ENCODE measurements at regions not wholly inside any gene's neighbourhood (a gene's known extent, or its start where the extent isn't known, plus 50 kb on each side); places are given as distances from the start of the nearest gene placed in this dataset.

DNA sequence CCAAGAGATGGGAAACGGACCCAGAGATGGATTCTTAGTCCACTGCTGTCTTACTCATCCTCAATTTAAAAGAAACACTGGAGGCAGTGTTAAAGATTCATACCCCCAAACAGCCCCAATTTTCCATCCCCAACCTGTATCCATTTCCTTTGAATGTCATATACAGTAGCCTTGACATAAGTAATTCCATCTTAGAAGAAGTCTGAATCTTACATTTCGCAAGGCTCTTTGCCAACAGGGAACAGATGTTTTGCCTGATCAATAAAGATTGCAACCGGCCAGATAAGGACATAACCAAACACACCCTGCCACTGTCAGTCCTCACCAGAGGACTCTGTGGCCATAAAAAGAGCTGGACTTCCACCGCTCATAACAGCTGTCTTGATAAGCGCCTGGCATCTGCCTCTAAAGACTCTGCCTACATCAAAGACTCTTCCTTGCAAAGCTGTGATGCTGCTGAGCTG lies 59.0 kb upstream of the MED9 start (continued):
- TF ChIP-seq, protein P1, sequence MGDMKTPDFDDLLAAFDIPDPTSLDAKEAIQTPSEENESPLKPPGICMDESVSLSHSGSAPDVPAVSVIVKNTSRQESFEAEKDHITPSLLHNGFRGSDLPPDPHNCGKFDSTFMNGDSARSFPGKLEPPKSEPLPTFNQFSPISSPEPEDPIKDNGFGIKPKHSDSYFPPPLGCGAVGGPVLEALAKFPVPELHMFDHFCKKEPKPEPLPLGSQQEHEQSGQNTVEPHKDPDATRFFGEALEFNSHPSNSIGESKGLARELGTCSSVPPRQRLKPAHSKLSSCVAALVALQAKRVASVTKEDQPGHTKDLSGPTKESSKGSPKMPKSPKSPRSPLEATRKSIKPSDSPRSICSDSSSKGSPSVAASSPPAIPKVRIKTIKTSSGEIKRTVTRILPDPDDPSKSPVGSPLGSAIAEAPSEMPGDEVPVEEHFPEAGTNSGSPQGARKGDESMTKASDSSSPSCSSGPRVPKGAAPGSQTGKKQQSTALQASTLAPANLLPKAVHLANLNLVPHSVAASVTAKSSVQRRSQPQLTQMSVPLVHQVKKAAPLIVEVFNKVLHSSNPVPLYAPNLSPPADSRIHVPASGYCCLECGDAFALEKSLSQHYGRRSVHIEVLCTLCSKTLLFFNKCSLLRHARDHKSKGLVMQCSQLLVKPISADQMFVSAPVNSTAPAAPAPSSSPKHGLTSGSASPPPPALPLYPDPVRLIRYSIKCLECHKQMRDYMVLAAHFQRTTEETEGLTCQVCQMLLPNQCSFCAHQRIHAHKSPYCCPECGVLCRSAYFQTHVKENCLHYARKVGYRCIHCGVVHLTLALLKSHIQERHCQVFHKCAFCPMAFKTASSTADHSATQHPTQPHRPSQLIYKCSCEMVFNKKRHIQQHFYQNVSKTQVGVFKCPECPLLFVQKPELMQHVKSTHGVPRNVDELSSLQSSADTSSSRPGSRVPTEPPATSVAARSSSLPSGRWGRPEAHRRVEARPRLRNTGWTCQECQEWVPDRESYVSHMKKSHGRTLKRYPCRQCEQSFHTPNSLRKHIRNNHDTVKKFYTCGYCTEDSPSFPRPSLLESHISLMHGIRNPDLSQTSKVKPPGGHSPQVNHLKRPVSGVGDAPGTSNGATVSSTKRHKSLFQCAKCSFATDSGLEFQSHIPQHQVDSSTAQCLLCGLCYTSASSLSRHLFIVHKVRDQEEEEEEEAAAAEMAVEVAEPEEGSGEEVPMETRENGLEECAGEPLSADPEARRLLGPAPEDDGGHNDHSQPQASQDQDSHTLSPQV (IDR thresholded peaks at IDR 0.05) = peak; percentile 99
- no peak for TF ChIP-seq KDM2B (CRISPR knock-in tag; IDR thresholded peaks at IDR 0.05)
- no peak for TF ChIP-seq CREBBP (IDR thresholded peaks at IDR 0.05; ENCODE audit: low read depth, low read length)
- TF ChIP-seq FOXK2 (conservative IDR thresholded peaks at IDR 0.05 in 1 of 2, IDR thresholded peaks at IDR 0.05 in 1 of 2; ENCODE audit: low read depth in 2 of 2) = no peak
- TF ChIP-seq DPF2 (IDR thresholded peaks at IDR 0.05) = 0 out of 2 replicates have a peak, but pooled peaks have one; percentile 4
- no peak for TF ChIP-seq ZNF436 (CRISPR knock-in tag; IDR thresholded peaks at IDR 0.05)
- TF ChIP-seq ZNF224 (CRISPR knock-in tag; IDR thresholded peaks at IDR 0.05) = no peak
- TF ChIP-seq, protein P2, sequence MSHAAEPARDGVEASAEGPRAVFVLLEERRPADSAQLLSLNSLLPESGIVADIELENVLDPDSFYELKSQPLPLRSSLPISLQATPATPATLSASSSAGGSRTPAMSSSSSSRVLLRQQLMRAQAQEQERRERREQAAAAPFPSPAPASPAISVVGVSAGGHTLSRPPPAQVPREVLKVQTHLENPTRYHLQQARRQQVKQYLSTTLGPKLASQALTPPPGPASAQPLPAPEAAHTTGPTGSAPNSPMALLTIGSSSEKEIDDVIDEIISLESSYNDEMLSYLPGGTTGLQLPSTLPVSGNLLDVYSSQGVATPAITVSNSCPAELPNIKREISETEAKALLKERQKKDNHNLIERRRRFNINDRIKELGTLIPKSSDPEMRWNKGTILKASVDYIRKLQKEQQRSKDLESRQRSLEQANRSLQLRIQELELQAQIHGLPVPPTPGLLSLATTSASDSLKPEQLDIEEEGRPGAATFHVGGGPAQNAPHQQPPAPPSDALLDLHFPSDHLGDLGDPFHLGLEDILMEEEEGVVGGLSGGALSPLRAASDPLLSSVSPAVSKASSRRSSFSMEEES (CRISPR knock-in tag; IDR thresholded peaks at IDR 0.05) = peak; percentile 41
- peak; percentile 79 for TF ChIP-seq TCF3 (CRISPR knock-in tag; IDR thresholded peaks at IDR 0.05)
- no peak for TF ChIP-seq ZBTB8A (IDR thresholded peaks at IDR 0.05; ENCODE audit: partially characterized antibody)
- TF ChIP-seq PRMT5 (CRISPR knock-in tag; IDR thresholded peaks at IDR 0.05) = no peak
- TF ChIP-seq, protein P3, sequence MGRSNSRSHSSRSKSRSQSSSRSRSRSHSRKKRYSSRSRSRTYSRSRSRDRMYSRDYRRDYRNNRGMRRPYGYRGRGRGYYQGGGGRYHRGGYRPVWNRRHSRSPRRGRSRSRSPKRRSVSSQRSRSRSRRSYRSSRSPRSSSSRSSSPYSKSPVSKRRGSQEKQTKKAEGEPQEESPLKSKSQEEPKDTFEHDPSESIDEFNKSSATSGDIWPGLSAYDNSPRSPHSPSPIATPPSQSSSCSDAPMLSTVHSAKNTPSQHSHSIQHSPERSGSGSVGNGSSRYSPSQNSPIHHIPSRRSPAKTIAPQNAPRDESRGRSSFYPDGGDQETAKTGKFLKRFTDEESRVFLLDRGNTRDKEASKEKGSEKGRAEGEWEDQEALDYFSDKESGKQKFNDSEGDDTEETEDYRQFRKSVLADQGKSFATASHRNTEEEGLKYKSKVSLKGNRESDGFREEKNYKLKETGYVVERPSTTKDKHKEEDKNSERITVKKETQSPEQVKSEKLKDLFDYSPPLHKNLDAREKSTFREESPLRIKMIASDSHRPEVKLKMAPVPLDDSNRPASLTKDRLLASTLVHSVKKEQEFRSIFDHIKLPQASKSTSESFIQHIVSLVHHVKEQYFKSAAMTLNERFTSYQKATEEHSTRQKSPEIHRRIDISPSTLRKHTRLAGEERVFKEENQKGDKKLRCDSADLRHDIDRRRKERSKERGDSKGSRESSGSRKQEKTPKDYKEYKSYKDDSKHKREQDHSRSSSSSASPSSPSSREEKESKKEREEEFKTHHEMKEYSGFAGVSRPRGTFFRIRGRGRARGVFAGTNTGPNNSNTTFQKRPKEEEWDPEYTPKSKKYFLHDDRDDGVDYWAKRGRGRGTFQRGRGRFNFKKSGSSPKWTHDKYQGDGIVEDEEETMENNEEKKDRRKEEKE (IDR thresholded peaks at IDR 0.05; ENCODE audit: borderline replicate concordance in 1 of 2, control insufficient read depth in 1 of 2, low read depth in 2 of 2, low read length in 1 of 2) = no peak
- no peak for TF ChIP-seq NR3C1 (CRISPR knock-in tag; IDR thresholded peaks at IDR 0.05)
- TF ChIP-seq, protein P4, sequence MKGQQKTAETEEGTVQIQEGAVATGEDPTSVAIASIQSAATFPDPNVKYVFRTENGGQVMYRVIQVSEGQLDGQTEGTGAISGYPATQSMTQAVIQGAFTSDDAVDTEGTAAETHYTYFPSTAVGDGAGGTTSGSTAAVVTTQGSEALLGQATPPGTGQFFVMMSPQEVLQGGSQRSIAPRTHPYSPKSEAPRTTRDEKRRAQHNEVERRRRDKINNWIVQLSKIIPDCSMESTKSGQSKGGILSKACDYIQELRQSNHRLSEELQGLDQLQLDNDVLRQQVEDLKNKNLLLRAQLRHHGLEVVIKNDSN (CRISPR knock-in tag; IDR thresholded peaks at IDR 0.05) = no peak
- no peak for TF ChIP-seq BDP1 (IDR thresholded peaks at IDR 0.05; ENCODE audit: insufficient read depth, insufficient read length)
- no peak for TF ChIP-seq TAF15 (IDR thresholded peaks at IDR 0.05; ENCODE audit: low read depth, low read length)
- TF ChIP-seq TCFL5 (CRISPR knock-in tag; conservative IDR thresholded peaks at IDR 0.05) = peak; percentile 92
